ENCODE measurements at regions not wholly inside any gene's neighbourhood (a gene's known extent, or its start where the extent isn't known, plus 50 kb on each side); places are given as distances from the start of the nearest gene placed in this dataset.

DNA sequence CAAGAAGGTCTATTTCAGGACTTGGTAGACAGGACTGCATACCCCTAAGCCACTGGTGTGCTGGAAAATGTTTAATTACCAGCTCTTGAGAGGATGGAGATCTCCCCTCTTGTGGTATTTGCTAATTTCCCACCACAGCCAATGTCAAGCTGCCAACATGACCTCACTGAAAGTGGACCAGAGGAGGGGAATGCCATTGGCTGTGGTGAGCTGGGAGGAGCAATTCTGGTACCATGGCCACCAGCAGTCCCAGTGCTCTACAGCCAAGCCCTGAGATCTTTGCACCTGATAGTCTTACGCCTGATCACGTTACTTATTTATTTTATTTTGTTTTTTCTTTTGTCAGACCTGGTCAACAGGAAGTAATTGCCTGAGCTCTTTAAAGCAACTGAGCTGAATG, 82.5 kb upstream of the BCL6 start:
- Histone ChIP-seq H3K9ac (ENCODE audit: low read depth, low read length) (no peak overlapping the region), H3K4me3 (ENCODE audit: low read length) (no peak overlapping the region), H3K4me1 (ENCODE audit: insufficient read depth, low read length) (no peaks in the 10 kb centered on the region), H3K27me3 (ENCODE audit: insufficient read depth, low read length) (no peaks in the 10 kb centered on the region), H3K9me3 (ENCODE audit: insufficient read depth, low read depth, low read length) (no peaks in the 10 kb centered on the region), H3K27ac (ENCODE audit: low read length) (no peak overlapping the region), H3K36me3 (ENCODE audit: insufficient read depth, low read depth, low read length) (no peaks in the 10 kb centered on the region)

DNA sequence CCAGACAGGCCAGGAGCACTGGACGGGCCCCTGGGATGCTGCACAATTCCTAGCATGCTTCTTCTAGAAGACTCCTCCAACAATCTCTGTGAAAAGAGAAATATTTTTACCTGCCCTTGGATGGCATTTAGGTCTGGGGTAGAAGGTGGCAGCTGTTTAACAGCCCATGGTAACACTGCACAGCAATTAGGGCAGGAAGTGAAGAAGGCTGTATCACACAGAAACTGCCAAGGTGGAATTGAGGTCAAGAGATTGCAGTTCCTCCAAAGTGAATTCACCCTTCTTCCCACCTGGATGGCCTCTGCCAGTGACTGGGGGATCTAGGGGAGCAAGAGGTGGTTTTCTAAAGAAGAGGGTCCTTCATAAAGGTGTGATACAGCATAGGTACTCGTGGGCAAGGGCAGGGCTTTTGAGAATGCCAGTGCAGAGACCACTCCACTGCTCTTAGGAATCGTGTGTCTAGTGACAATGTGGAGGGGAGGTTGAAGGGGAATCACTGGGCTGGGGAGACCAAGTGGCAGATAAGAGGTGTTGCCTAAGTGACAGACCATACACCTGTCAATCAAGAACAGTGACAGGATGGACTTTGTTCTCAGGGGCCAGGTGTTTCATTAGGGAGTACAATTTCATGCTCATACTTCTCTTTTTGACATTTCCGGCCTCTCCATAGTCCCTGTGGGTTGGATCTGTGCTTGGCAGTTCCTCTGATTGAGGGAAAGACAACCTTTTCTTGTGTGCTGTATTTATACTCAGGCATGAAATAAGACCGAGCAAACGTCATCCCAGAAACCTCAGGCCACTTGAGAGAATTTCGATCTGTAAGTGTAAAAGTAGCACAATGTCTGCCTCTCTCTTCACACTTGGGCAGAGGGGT, 83.5 kb upstream of the BCL6 start:
- H3K9ac ChIP-seq (ENCODE audit: low read depth, low read length), result no peak overlapping the region

DNA sequence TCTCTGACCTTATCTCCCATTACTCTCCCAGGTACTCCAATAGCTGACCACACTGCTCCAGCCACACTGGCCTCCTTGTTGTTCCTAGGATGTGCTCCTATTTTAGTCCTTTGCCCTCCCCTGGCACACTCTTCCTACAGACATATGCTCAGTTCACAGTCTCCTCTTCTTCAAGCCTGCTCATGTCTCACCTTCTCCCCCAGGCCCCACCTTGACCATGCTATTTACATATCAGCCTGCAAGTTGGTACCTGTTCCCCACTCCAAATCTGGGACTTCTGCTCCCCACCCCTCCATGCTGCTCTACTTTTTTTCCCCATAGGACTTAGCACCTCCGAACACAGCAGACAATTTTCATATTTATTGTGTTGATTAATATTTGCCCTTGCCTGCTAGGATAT, 84.9 kb upstream of the BCL6 start:
- H3K4me1 ChIP-seq (ENCODE audit: insufficient read depth, low read length), result no peaks in the 10 kb centered on the region
- H3K9ac ChIP-seq (ENCODE audit: low read depth, low read length), result no peak overlapping the region
- no peaks in the 10 kb centered on the region for H3K9me3 ChIP-seq (ENCODE audit: insufficient read depth, low read depth, low read length)
- no peaks in the 10 kb centered on the region for H3K27me3 ChIP-seq (ENCODE audit: insufficient read depth, low read length)
- H3K36me3 ChIP-seq (ENCODE audit: insufficient read depth, low read depth, low read length), result no peaks in the 10 kb centered on the region
- H3K27ac ChIP-seq (ENCODE audit: low read length), result no peak overlapping the region
- H3K4me3 ChIP-seq (ENCODE audit: low read length), result no peak overlapping the region

More for the DNA sequence above, 83.5 kb upstream of the BCL6 start:
- Histone ChIP-seq H3K36me3 (ENCODE audit: insufficient read depth, low read depth, low read length) (no peaks in the 10 kb centered on the region), H3K27me3 (ENCODE audit: insufficient read depth, low read length) (no peaks in the 10 kb centered on the region), H3K27ac (ENCODE audit: low read length) (no peak overlapping the region), H3K9me3 (ENCODE audit: insufficient read depth, low read depth, low read length) (no peaks in the 10 kb centered on the region), H3K4me1 (ENCODE audit: insufficient read depth, low read length) (no peaks in the 10 kb centered on the region), H3K4me3 (ENCODE audit: low read length) (no peak overlapping the region)

DNA sequence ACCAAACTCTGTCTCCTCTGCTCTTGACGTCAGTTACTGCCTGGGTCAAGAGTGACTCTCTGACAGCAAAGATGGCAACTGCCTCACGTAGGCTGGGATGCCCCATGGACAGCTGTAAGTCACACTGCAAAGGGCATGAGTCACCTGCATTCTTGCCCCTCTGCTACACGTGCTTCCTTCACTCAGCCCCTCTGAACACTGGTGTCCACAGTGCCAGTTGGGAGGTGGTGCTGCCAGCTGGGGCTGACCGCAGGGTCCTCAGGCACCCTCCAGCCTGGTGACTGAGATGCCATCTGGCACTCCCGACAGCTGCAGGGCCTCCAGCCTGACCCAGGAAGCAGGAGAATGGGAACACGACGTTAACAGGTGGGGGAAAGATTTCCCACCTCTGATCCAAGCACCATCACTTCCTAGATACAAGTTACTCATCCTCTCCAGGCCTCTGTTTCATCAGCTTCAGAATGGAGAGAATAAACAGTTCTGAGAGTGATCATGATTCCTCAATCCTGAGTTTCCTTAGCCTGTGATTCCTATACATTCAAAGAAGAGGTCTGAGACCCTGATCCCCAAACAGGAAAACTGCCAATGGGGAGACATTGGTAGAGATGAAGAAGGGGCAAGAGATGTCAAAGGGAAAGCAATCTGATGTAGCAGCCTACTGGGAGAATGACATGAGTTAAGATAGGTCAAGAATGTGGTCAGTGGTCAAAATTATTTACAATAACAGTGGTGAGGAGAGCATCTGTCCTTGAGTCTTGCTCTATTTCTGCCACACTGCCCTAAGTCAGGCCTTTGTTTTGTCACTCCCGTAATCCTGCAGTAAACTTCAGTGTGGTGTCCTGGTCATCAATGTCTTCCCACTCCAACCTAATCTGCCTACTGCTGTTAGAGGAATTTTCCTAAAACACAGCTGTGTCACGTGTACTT, 86.1 kb upstream of the BCL6 start:
- H3K4me1 ChIP-seq (ENCODE audit: insufficient read depth, low read length), result no peaks in the 10 kb centered on the region
- H3K9ac ChIP-seq (ENCODE audit: low read depth, low read length), result no peak overlapping the region
- no peak overlapping the region for H3K4me3 ChIP-seq (ENCODE audit: low read length)
- no peaks in the 10 kb centered on the region for H3K9me3 ChIP-seq (ENCODE audit: insufficient read depth, low read depth, low read length)
- no peak overlapping the region for H3K27ac ChIP-seq (ENCODE audit: low read length)
- no peaks in the 10 kb centered on the region for H3K27me3 ChIP-seq (ENCODE audit: insufficient read depth, low read length)
- no peaks in the 10 kb centered on the region for H3K36me3 ChIP-seq (ENCODE audit: insufficient read depth, low read depth, low read length)

DNA sequence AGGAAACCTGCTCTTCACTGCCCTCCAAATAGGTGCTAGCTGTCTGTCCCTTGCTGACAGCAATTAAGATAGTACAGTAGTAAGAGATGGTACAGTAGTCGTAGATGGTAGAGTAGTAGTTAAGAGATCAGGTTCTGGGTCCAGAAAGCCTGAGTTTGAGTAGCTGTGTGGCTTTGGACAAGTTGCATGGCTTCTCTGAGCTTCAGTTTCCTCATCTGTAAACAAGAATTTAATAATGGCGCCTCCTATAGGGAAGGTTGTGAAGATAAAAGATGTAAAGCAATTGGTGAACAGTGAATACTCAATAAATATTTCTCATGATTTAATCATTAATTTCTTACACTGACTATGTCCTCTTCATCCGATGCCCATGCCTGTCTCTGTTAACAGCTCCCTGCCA, 86.9 kb upstream of the BCL6 start:
- Histone ChIP-seq H3K27me3 (ENCODE audit: insufficient read depth, low read length) (no peaks in the 10 kb centered on the region), H3K27ac (ENCODE audit: low read length) (no peak overlapping the region), H3K4me1 (ENCODE audit: insufficient read depth, low read length) (no peaks in the 10 kb centered on the region), H3K9ac (ENCODE audit: low read depth, low read length) (no peak overlapping the region), H3K9me3 (ENCODE audit: insufficient read depth, low read depth, low read length) (no peaks in the 10 kb centered on the region), H3K4me3 (ENCODE audit: low read length) (no peak overlapping the region), H3K36me3 (ENCODE audit: insufficient read depth, low read depth, low read length) (no peaks in the 10 kb centered on the region)

DNA sequence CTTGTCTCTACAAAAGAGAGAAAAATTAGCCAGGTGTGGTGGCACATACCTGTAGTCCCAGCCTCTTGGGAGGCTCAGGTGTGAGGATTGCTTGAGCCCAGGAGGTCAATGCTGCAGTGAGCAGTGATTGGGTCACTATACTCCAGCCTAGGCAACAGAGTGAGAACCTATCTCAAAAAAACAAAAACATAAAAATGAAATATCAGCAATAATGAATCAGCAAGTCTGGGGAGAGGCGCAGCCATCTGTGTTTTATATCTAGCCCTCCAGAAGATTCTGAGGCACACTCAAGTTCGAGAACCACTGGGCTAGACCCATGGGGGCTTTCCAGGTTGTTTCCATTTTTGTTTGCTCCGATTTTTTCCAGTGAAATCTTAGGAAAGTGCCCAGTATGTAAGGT, 88.1 kb upstream of the BCL6 start:
- Histone ChIP-seq H3K4me1 (ENCODE audit: insufficient read depth, low read length) (no peaks in the 10 kb centered on the region; the same call in 1 of the 2 replicates), H3K9me3 (ENCODE audit: insufficient read depth, low read depth, low read length) (no peaks in the 10 kb centered on the region), H3K27me3 (ENCODE audit: insufficient read depth, low read length) (no peaks in the 10 kb centered on the region), H3K36me3 (ENCODE audit: insufficient read depth, low read depth, low read length) (no peaks in the 10 kb centered on the region), H3K9ac (ENCODE audit: low read depth, low read length) (no peak overlapping the region), H3K4me3 (ENCODE audit: low read length) (no peak overlapping the region), H3K27ac (ENCODE audit: low read length) (no peak overlapping the region)

DNA sequence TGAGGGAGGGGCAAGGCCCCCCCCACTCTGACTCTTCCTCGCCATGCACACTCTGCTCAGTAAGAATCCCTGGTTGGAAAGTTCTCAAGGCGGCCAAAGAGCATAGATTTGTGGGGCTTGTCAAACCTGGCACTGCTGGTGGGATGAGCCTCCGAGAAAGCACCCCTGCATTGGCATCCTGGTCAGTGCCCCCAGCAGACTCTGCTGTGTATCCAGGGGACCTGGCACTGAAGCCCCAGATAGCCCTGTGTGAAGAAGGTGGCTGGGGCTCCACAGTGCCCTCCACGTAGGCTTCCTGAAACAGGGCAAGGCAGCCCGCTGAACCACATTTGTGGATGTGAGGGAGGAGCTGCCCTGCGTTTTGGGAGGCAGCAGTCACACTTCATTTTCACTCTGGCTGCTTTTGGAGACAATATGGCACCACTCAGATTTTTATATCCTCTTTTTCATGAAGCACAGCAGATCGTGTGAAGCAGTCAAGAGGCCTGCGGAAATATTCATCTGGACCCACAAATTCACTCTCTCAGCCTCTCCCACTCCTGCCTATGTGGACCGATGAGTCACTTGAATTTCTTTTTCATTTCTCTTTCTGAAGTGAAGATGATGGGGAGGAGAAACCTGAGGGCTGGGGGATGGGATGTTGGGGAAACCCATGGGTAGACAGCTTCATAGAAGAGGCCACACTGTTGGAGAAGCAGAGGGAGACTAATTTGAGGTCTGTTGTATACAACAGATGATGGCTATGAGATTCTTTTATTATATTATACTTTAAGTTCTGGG, 88.7 kb upstream of the BCL6 start:
- H3K4me3 ChIP-seq (ENCODE audit: low read length), result no peak overlapping the region
- H3K9ac ChIP-seq (ENCODE audit: low read depth, low read length), result no peak overlapping the region
- no peaks in the 10 kb centered on the region for H3K36me3 ChIP-seq (ENCODE audit: insufficient read depth, low read depth, low read length)
- no peaks in the 10 kb centered on the region for H3K27me3 ChIP-seq (ENCODE audit: insufficient read depth, low read length)
- no peaks in the 10 kb centered on the region for H3K9me3 ChIP-seq (ENCODE audit: insufficient read depth, low read depth, low read length)
- no peak overlapping the region for H3K27ac ChIP-seq (ENCODE audit: low read length)
- H3K4me1 ChIP-seq (ENCODE audit: insufficient read depth, low read length), result no peaks in the 10 kb centered on the region; the same call in 1 of the 2 replicates

DNA sequence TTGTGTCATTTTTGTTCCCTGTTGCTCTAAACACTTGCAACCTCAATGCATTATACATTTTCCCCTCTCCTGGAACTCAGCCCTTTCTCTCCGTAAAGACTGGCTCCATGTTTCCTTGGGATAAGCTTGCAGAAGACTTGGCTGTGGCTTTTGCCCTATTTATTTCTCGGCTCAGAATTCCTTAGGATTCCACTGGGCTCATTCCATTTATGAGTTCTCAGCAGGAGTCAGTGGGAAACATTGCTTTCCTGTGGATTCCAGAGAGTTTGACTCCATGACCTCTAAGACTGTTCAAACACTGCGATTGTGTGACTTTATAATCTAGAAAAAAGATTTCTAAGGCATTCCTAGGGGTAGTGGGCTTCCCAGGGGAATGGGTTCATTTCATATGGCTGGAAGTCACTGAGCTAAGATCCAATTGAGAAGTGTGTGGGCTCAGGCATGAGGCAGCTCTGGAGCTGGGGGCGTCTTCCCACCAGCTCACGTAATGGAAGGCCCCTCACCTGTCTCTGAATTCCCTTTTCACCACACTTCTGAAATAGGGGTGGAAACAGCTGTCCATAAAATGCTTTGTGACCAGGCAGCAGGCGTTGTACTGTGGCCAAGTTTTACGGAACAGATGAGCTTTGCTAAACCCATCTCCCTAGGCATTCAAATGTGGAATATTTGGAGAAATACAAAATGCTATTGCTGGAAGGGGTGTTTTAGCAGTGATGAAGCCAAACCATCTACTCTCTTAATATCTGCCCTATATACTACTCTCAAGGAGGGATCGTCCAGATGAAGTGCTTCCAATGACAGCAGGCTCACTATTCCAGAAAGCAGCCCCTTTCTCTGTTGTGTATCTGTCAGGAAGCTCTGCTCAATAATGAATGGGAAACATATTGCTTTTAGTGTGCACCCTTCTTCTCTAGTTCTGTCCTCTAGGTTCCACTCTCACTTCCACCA, 91.8 kb upstream of the BCL6 start:
- no peaks in the 10 kb centered on the region; the same call in none of the 2 replicates for H3K4me1 ChIP-seq (ENCODE audit: insufficient read depth, low read length)

DNA sequence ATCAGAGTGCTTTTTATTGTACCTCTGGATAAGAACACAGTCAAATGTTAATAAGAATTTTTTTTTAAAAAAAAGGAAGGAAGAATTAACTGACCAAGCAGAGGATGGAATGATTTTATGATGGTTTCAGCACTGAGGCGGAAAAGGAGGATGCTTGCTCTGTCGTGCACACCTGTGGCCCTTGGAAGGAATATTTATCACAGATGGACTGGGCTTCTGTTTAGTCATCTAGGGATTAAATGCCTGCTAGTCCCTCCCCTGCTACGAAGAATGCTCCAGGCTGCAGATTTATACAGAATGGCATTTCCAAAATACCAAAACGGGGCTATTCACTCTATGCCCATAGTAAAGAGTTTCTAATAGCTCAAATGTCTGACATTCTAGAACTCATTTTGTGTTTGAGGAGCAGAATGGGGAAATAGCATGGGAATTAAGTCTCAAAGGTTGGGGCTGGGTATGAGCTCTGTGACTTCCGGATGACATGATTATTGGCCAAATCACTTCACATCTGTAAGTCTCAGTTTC, 92.8 kb upstream of the BCL6 start:
- no peak overlapping the region for H3K27ac ChIP-seq (ENCODE audit: low read length)
- no peak overlapping the region for H3K9ac ChIP-seq (ENCODE audit: low read depth, low read length)
- H3K27me3 ChIP-seq (ENCODE audit: insufficient read depth, low read length), result no peaks in the 10 kb centered on the region
- no peak overlapping the region for H3K4me3 ChIP-seq (ENCODE audit: low read length)
- no peaks in the 10 kb centered on the region; the same call in none of the 2 replicates for H3K4me1 ChIP-seq (ENCODE audit: insufficient read depth, low read length)
- no peaks in the 10 kb centered on the region for H3K9me3 ChIP-seq (ENCODE audit: insufficient read depth, low read depth, low read length)
- no peaks in the 10 kb centered on the region for H3K36me3 ChIP-seq (ENCODE audit: insufficient read depth, low read depth, low read length)

More for the DNA sequence above, 91.8 kb upstream of the BCL6 start:
- H3K27ac ChIP-seq (ENCODE audit: low read length), result no peak overlapping the region
- H3K4me3 ChIP-seq (ENCODE audit: low read length), result no peak overlapping the region
- H3K9me3 ChIP-seq (ENCODE audit: insufficient read depth, low read depth, low read length), result no peaks in the 10 kb centered on the region
- H3K27me3 ChIP-seq (ENCODE audit: insufficient read depth, low read length), result no peaks in the 10 kb centered on the region
- H3K9ac ChIP-seq (ENCODE audit: low read depth, low read length), result no peak overlapping the region
- H3K36me3 ChIP-seq (ENCODE audit: insufficient read depth, low read depth, low read length), result no peaks in the 10 kb centered on the region

DNA sequence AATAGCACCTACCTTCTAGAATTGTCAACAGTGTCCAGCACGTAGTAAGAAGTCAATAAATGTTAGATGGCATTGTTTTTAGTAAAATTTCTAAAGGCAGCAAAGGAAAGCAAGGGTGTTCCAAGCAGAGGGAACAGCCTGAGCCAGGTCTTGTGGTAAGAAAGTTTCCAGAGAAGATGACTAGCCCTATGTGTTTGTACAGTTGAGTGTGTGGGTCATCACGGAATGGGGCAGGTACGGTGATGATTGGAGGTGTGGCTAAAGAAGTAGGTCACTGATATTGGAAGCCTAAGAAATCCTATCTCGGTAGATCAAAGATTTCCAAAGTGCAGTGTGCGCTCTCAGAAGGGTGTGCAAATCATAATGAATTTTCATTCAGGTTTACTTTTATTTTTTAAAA, 94.2 kb upstream of the BCL6 start:
- H3K27me3 ChIP-seq (ENCODE audit: insufficient read depth, low read length), result no peaks in the 10 kb centered on the region
- H3K9me3 ChIP-seq (ENCODE audit: insufficient read depth, low read depth, low read length), result no peaks in the 10 kb centered on the region
- H3K4me3 ChIP-seq (ENCODE audit: low read length), result no peak overlapping the region
- H3K36me3 ChIP-seq (ENCODE audit: insufficient read depth, low read depth, low read length), result no peaks in the 10 kb centered on the region
- H3K27ac ChIP-seq (ENCODE audit: low read length), result no peak overlapping the region
- H3K9ac ChIP-seq (ENCODE audit: low read depth, low read length), result no peak overlapping the region
- H3K4me1 ChIP-seq (ENCODE audit: insufficient read depth, low read length), result no peaks in the 10 kb centered on the region; the same call in none of the 2 replicates
